Endothelial cell of umbilical vein (primary cell): ENCODE measurements at regions not wholly inside any gene's neighbourhood (a gene's known extent, or its start where the extent isn't known, plus 50 kb on each side); places are given as distances from the start of the nearest gene placed in this dataset.

Source experiments
- BruUV-seq: library from RNA; stranded (reverse); fragments of 400-500 nt; replicated peaks from 2 replicates; lab custom pipeline; 2021; lab: Mats Ljungman, UMichigan
- CTCF ChIA-PET: fragments of 300-600, 350-600 bp; sonication (Branson Sonifier 250); formaldehyde crosslinking; loops from one replicate; lab custom pipeline; 2021; ENCODE audit warnings: antibody characterized with exemption, inconsistent platforms; lab: Charles Lee
- POLR2A ChIA-PET: fragments of 300-600, 350-600 bp; sonication (Branson Sonifier 250); formaldehyde crosslinking; loops from one replicate; lab custom pipeline; 2021; ENCODE audit warnings: antibody characterized with exemption, inconsistent platforms; lab: Charles Lee
- DNase-seq: peaks from one replicate; pipeline ENCODE4 v3.0.0-alpha.2; 2011; ENCODE audit warnings: low read depth, low spot score
- FAIRE-seq: peaks from 2 replicates; lab custom pipeline; 2011; peaks lifted over from hg19 to GRCh38; lab: Jason Lieb, UNC
- H2AFZ ChIP-seq: 2 replicates; pipeline ENCODE4 v1.6.0; 2012; ENCODE audit warnings: low read depth, low read length, control low read depth, inconsistent platforms
- H3K27ac ChIP-seq: 2 replicates; pipeline ENCODE4 v1.5.1; 2011; ENCODE audit warnings: low read depth, mild to moderate bottlenecking, control low read depth, low read length, moderate library complexity; ENCODE audit not compliant: insufficient read depth
- H3K27me3 ChIP-seq, 2 experiments: 2 replicates each; pipeline versions ENCODE4 v1.6.0 to v1.6.1; 2011; ENCODE audit warnings: low read length in 2 of 2, mixed read lengths in 1 of 2; ENCODE audit not compliant: control insufficient read depth in 2 of 2, insufficient read depth in 2 of 2
- H3K36me3 ChIP-seq, 2 experiments: 2 replicates in 1 of 2; 3 replicates in 1 of 2; pipeline ENCODE4 v1.5.1; 2011; ENCODE audit warnings: low read length in 2 of 2, mild to moderate bottlenecking in 1 of 2, moderate library complexity in 1 of 2; ENCODE audit not compliant: control insufficient read depth in 2 of 2, insufficient read depth in 2 of 2; ENCODE audit errors: extremely low read depth in 1 of 2
- H3K4me1 ChIP-seq: 3 replicates; pipeline ENCODE4 v1.5.1; 2011; ENCODE audit warnings: mild to moderate bottlenecking, low read length; ENCODE audit not compliant: control insufficient read depth, insufficient read depth; ENCODE audit errors: extremely low read depth
- H3K4me2 ChIP-seq: 2 replicates; pipeline ENCODE4 v1.6.1; 2011; ENCODE audit warnings: low read length, control low read depth, mixed read lengths; ENCODE audit not compliant: insufficient read depth
- H3K4me3 ChIP-seq, 3 experiments: fragments of 200-600 bp in 1 of 3; sonication (generic), shearing (Covaris generic) in 1 of 3; replicated peaks in 1 of 3; 2 replicates each; pipeline ENCODE4 v1.5.1; 2011 to 2016; ENCODE audit warnings: control low read depth in 3 of 3, low read length in 3 of 3, mild to moderate bottlenecking in 2 of 3, inconsistent platforms in 1 of 3, low read depth in 1 of 3, moderate library complexity in 1 of 3; ENCODE audit not compliant: insufficient read depth in 1 of 3
- H3K79me2 ChIP-seq: 2 replicates; pipeline ENCODE4 v1.6.0; 2012; ENCODE audit warnings: low read length, inconsistent platforms; ENCODE audit not compliant: control insufficient read depth, insufficient read depth
- H3K9ac ChIP-seq: replicated peaks from 2 replicates; pipeline ENCODE3; 2011; ENCODE audit warnings: low read length, control low read depth; ENCODE audit not compliant: insufficient read depth; ENCODE audit errors: extremely low read depth
- H3K9me1 ChIP-seq: replicated peaks from 3 replicates; pipeline ENCODE4 v1.6.0; 2011; ENCODE audit warnings: mild to moderate bottlenecking, low read length; ENCODE audit not compliant: control insufficient read depth, insufficient read depth; ENCODE audit errors: extremely low read depth
- H3K9me3 ChIP-seq: replicated peaks from 2 replicates; pipeline ENCODE4 v1.5.1; 2012; ENCODE audit warnings: low read length, inconsistent platforms; ENCODE audit not compliant: control insufficient read depth, insufficient read depth
- H4K20me1 ChIP-seq: replicated peaks from 2 replicates; pipeline ENCODE3; 2011; ENCODE audit warnings: mild to moderate bottlenecking, low read length; ENCODE audit not compliant: control insufficient read depth, insufficient read depth; ENCODE audit errors: extremely low read depth
- GATA2 ChIP-seq: IDR thresholded peaks from 2 replicates; pipeline ENCODE4 v1.7.0; 2011; ENCODE audit warnings: low read depth, mild to moderate bottlenecking, moderate library complexity, mixed read lengths, low read length; ENCODE audit not compliant: insufficient read length, insufficient read depth
- JUN ChIP-seq: IDR thresholded peaks from 2 replicates; pipeline ENCODE4 v1.6.1; 2011; ENCODE audit warnings: borderline replicate concordance, low read depth; ENCODE audit not compliant: insufficient read length, insufficient read depth
- MYC ChIP-seq: IDR thresholded peaks from one replicate; pipeline ENCODE4 v1.6.1; 2011; ENCODE audit warnings: mild to moderate bottlenecking, low read depth, low read length
- POLR2A ChIP-seq: IDR thresholded peaks from 2 replicates; pipeline ENCODE4 v1.6.1; 2012; ENCODE audit warnings: low read depth, mild to moderate bottlenecking, control low read depth, low read length
- POLR2AphosphoS5 ChIP-seq: IDR thresholded peaks from 2 replicates; pipeline ENCODE4 v1.6.1; 2012; ENCODE audit warnings: low read depth, mild to moderate bottlenecking, control low read depth, low read length, moderate library complexity; ENCODE audit not compliant: insufficient read depth
- dilution Hi-C: fragments of 300-500 bp; cut with MboI; formaldehyde crosslinking; loops from one replicate; pipeline ENCODE4 v1.15.0; 2019; ENCODE audit warnings: low sequenced_read_pairs; ENCODE audit not compliant: extremely low pct_ligation_motif_present
- intact Hi-C: fragments of 100-400 bp; cut with micrococcal nuclease; formaldehyde crosslinking; loops from one replicate; pipeline ENCODE4 v1.10.0; 2022
- TF ChIP-seq, protein P1 (sequence below): IDR thresholded peaks from 2 replicates; pipeline ENCODE4 v1.6.1; 2011; ENCODE audit not compliant: insufficient read depth, insufficient read length
- TF ChIP-seq, protein P2 (sequence below), 2 donors: IDR thresholded peaks; 1 replicate in 1 of 2; 2 replicates in 1 of 2; pipeline ENCODE4 v1.5.1; 2011; ENCODE audit warnings: low read length in 2 of 2, mild to moderate bottlenecking in 2 of 2, moderate library complexity in 2 of 2, control low read depth in 1 of 2, inconsistent platforms in 1 of 2, low read depth in 1 of 2; ENCODE audit not compliant: insufficient read depth in 1 of 2; ENCODE audit errors: extremely low read depth in 1 of 2

- dilution Hi-C loops (no loop called here), intact Hi-C loops (no loop called here)
- H2AFZ ChIP-seq: no peak overlapping the region
- no peaks in the 10 kb centered on the region for H3K9me3 ChIP-seq
- no peaks in the 10 kb centered on the region for H3K27me3 ChIP-seq
- no peaks in the 10 kb centered on the region for H4K20me1 ChIP-seq
- no peak overlapping the region for H3K27ac ChIP-seq
- H3K9me1 ChIP-seq: no peaks in the 10 kb centered on the region
- BruUV-seq: no TSS peak
- TF ChIP-seq, protein P1, sequence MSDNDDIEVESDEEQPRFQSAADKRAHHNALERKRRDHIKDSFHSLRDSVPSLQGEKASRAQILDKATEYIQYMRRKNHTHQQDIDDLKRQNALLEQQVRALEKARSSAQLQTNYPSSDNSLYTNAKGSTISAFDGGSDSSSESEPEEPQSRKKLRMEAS: no peak
- TF ChIP-seq GATA2 (no peak), MYC (no peak), POLR2AphosphoS5 (no peak), JUN (no peak)
- TF ChIP-seq, protein P2, sequence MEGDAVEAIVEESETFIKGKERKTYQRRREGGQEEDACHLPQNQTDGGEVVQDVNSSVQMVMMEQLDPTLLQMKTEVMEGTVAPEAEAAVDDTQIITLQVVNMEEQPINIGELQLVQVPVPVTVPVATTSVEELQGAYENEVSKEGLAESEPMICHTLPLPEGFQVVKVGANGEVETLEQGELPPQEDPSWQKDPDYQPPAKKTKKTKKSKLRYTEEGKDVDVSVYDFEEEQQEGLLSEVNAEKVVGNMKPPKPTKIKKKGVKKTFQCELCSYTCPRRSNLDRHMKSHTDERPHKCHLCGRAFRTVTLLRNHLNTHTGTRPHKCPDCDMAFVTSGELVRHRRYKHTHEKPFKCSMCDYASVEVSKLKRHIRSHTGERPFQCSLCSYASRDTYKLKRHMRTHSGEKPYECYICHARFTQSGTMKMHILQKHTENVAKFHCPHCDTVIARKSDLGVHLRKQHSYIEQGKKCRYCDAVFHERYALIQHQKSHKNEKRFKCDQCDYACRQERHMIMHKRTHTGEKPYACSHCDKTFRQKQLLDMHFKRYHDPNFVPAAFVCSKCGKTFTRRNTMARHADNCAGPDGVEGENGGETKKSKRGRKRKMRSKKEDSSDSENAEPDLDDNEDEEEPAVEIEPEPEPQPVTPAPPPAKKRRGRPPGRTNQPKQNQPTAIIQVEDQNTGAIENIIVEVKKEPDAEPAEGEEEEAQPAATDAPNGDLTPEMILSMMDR (IDR thresholded peaks at IDR 0.05; ENCODE audit: extremely low read depth in 1 of 2, insufficient read depth in 1 of 2, low read depth in 1 of 2, low read length in 2 of 2): no peak
- H3K36me3 ChIP-seq: no peaks in the 10 kb centered on the region
- POLR2A ChIA-PET: no interaction called here
- no peaks in the 10 kb centered on the region for H3K4me1 ChIP-seq
- CTCF ChIA-PET: no interaction called here
- no peak overlapping the region for H3K4me2 ChIP-seq
- no peak overlapping the region for H3K4me3 ChIP-seq
- H3K79me2 ChIP-seq: no peaks in the 10 kb centered on the region
- H3K9ac ChIP-seq: no peak overlapping the region
- DNase-seq (no peak), FAIRE-seq (no peak)
Measured at GRCh38 chr4:163612762-163613161, 118.3 kb downstream of the TMA16 start.

DNA sequence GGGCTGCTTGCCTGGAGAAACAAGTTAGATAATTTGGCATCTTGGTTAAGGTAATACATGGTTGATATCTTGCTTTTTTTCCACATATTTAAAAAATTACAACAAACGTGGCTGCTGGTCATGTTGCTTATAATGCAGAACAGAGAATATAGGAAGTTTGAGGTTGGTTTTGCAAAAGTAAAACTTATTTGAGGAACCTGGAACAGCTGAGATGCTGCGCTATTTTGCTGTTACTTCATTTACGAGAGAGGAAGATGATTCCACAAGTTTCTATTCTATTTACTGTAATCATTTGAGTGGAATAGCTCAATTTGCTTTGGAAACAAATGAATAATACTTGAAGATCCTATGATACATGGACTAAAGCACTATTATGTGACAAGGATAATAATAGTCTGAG, 118.9 kb downstream of the TMA16 start:
- Histone ChIP-seq H3K4me3 (no peak overlapping the region), H2AFZ (no peak overlapping the region), H3K79me2 (no peaks in the 10 kb centered on the region), H3K27me3 (no peaks in the 10 kb centered on the region), H3K9me1 (no peaks in the 10 kb centered on the region), H3K4me2 (no peak overlapping the region), H4K20me1 (no peaks in the 10 kb centered on the region), H3K9me3 (no peaks in the 10 kb centered on the region), H3K9ac (no peak overlapping the region), H3K4me1 (no peaks in the 10 kb centered on the region), H3K27ac (no peak overlapping the region), H3K36me3 (no peaks in the 10 kb centered on the region)
- intact Hi-C loops: no loop called here
- ChIA-PET CTCF (no interaction called here), POLR2A (no interaction called here)
- dilution Hi-C loops: no loop called here
- no peak for FAIRE-seq
- TF ChIP-seq GATA2: no peak
- no peak for TF ChIP-seq JUN
- TF ChIP-seq POLR2A: no peak
- BruUV-seq: no TSS peak
- no peak for DNase-seq
